Mesothelial cell of epicardium (in vitro differentiated cells): ENCODE measurements at regions not wholly inside any gene's neighbourhood (a gene's known extent, or its start where the extent isn't known, plus 50 kb on each side); places are given as distances from the start of the nearest gene placed in this dataset.

ENCODE experiments used
- DNase-seq, 2 experiments: peaks; one replicate each; pipeline ENCODE4 v3.0.0; 2021; ENCODE audit warnings: low spot score in 2 of 2; ENCODE audit not compliant: unreplicated experiment in 2 of 2
- H3K27ac Mint-ChIP-seq: 2 replicates; pipeline ENCODE4 v1.8.0; 2021; ENCODE audit warnings: mixed read lengths
- H3K27me3 Mint-ChIP-seq: 2 replicates; pipeline ENCODE4 v1.8.0; 2021; ENCODE audit warnings: low read depth, mixed read lengths
- H3K36me3 Mint-ChIP-seq: 2 replicates; pipeline ENCODE4 v1.8.0; 2021; ENCODE audit warnings: mixed read lengths
- H3K4me1 Mint-ChIP-seq: 2 replicates; pipeline ENCODE4 v1.8.0; 2021; ENCODE audit warnings: mixed read lengths
- H3K4me3 Mint-ChIP-seq: 2 replicates; pipeline ENCODE4 v1.8.0; 2021; ENCODE audit warnings: mild to moderate bottlenecking, moderate library complexity, mixed read lengths
- H3K9me3 Mint-ChIP-seq: 2 replicates; pipeline ENCODE4 v1.8.0; 2021; ENCODE audit warnings: mixed read lengths
- TF ChIP-seq, protein P1 (sequence below): fragments of 200-600 bp; sonication (generic); IDR thresholded peaks from one replicate; pipeline ENCODE4 v1.5.0; 2021; ENCODE audit warnings: antibody characterized with exemption; ENCODE audit not compliant: unreplicated experiment

DNA sequence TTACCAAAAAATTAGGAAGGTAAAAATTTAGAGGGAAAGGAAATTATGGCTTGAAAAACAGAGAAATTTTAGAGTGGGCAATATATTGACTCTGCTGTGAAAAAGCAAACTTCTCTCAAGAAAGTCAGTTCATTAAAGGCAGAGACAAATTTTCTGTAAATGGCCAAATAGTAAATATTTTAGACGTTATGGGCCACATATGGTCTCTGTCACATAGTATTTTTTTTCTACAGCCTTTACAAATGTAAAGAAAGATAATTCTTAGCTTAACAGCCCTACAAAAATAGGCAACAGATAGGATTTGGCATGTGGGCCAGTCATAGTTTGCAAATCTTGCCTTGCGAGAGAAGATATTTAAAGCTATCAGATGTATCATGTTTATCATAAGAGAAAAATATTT lies 1750.4 kb downstream of the SUCLG1 start:
- TF ChIP-seq, protein P1, sequence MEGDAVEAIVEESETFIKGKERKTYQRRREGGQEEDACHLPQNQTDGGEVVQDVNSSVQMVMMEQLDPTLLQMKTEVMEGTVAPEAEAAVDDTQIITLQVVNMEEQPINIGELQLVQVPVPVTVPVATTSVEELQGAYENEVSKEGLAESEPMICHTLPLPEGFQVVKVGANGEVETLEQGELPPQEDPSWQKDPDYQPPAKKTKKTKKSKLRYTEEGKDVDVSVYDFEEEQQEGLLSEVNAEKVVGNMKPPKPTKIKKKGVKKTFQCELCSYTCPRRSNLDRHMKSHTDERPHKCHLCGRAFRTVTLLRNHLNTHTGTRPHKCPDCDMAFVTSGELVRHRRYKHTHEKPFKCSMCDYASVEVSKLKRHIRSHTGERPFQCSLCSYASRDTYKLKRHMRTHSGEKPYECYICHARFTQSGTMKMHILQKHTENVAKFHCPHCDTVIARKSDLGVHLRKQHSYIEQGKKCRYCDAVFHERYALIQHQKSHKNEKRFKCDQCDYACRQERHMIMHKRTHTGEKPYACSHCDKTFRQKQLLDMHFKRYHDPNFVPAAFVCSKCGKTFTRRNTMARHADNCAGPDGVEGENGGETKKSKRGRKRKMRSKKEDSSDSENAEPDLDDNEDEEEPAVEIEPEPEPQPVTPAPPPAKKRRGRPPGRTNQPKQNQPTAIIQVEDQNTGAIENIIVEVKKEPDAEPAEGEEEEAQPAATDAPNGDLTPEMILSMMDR: no peak

DNA sequence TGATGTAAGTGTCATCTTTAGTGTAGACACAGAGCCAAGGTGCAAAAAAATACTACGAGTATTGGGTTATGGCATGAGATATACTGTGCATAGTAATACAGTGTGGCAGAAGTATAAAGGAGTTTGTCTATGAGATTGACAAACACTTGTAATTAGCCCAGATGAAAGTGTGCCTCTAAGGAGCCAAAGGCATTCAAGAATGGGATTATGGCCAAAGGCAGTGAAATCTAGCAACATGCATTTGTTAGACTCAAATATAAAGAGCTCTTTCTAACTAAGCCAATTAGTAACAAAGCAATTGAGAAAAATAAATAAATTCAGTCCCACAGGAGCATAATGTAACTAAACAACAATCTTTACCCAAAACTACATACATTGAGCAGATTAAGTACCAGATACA lies 1761.8 kb downstream of the SUCLG1 start:
- no peaks in the 10 kb centered on the region for H3K4me1 Mint-ChIP-seq
- DNase-seq: no peak
- TF ChIP-seq, protein P1: no peak
- no peaks in the 10 kb centered on the region for H3K27me3 Mint-ChIP-seq
- no peak overlapping the region for H3K4me3 Mint-ChIP-seq
- H3K9me3 Mint-ChIP-seq: peaks cover 5% of the 10 kb centered on the region
- no peaks in the 10 kb centered on the region for H3K36me3 Mint-ChIP-seq
- H3K27ac Mint-ChIP-seq: no peak overlapping the region

More for the DNA sequence above, 1750.4 kb downstream of the SUCLG1 start:
- H3K27me3 Mint-ChIP-seq: no peaks in the 10 kb centered on the region
- H3K4me3 Mint-ChIP-seq: no peak overlapping the region
- no peaks in the 10 kb centered on the region for H3K4me1 Mint-ChIP-seq
- no peak for DNase-seq
- H3K9me3 Mint-ChIP-seq: peaks cover 6% of the 10 kb centered on the region
- no peak overlapping the region for H3K27ac Mint-ChIP-seq
- H3K36me3 Mint-ChIP-seq: no peaks in the 10 kb centered on the region

DNA sequence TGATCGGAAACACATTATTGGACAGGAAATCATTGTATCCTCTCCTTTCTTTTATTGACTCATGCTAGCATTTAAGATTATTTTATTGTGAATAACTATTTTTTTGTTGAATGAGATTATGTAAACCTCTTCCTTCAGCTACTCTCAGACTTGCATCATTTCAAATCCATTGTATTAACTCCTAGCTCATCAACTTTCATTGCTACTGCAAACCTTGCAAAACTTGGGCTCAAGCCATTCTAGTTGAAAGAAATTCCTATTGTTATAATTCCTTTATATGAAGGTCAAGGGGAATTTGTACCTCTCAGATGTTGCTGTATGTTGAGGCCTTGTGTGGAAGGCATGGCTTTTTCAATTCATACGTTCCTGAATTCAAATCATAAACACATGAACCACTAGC lies 1764.6 kb downstream of the SUCLG1 start:
- H3K36me3 Mint-ChIP-seq: no peaks in the 10 kb centered on the region
- H3K9me3 Mint-ChIP-seq: peaks cover 7% of the 10 kb centered on the region
- TF ChIP-seq, protein P1: no peak
- DNase-seq: no peak
- no peak overlapping the region for H3K27ac Mint-ChIP-seq
- no peak overlapping the region for H3K4me3 Mint-ChIP-seq
- no peaks in the 10 kb centered on the region for H3K27me3 Mint-ChIP-seq
- no peaks in the 10 kb centered on the region for H3K4me1 Mint-ChIP-seq

DNA sequence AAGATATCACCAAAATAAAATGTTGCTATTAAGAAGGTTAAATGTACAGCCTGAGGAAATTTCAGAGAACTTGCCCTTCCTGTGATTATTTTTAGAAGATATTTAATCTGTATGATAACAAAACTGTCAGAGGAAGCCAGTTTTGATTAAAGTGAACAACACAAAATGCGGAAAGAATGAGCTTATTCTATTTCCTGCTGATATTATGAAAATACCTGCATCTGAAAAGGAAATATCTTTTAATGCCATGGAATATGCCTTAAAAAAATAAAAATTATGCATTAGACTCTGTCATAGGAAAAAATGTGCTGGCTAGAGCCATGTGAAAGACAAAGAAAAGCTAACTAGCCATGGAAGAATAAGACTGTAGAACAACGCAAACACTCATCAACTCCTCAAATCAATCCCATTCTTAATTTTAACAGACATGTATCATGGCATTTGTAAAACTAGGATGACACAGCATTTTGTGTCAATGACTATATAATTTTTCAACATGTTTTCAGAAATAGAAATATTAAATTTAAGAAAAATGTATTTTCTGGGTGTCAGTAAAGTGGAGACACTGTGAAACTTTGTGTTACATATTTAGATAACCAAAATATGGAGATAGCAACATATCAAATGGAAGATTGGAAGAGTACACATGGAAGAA lies 1768.2 kb downstream of the SUCLG1 start:
- DNase-seq: no peak
- Mint-ChIP-seq H3K9me3 (peaks cover 11% of the 10 kb centered on the region), H3K36me3 (no peaks in the 10 kb centered on the region), H3K4me3 (no peak overlapping the region), H3K27me3 (no peaks in the 10 kb centered on the region), H3K27ac (no peak overlapping the region), H3K4me1 (no peaks in the 10 kb centered on the region)
- TF ChIP-seq, protein P1: no peak

DNA sequence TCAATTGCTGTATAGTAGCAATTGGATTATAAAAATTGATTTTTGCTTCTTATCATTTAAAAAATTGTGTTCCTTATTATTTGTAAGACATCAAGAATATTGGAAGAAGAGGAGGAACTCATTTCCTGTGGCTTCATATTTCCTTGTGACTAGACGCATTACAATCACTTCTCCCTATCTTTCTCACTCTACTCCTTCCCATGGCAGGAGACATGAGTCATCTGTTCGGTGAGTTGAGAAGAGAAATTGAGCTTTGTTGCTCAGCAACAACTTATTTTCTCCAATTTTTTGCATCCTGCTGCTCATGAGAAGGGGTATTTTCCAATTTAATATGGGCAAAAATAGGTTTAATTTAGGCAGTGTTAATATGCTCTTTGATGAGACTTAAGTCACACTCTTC lies 1783.9 kb downstream of the SUCLG1 start:
- DNase-seq: no peak

More for the DNA sequence above, 1783.9 kb downstream of the SUCLG1 start:
- TF ChIP-seq, protein P1: no peak
- no peak overlapping the region for H3K27ac Mint-ChIP-seq
- H3K4me3 Mint-ChIP-seq: no peak overlapping the region
- H3K4me1 Mint-ChIP-seq: no peaks in the 10 kb centered on the region
- no peaks in the 10 kb centered on the region for H3K36me3 Mint-ChIP-seq
- H3K9me3 Mint-ChIP-seq: peaks cover 15% of the 10 kb centered on the region
- H3K27me3 Mint-ChIP-seq: no peaks in the 10 kb centered on the region
